NB4 (cell line): ENCODE measurements at regions not wholly inside any gene's neighbourhood (a gene's known extent, or its start where the extent isn't known, plus 50 kb on each side); places are given as distances from the start of the nearest gene placed in this dataset.

Experiments used
- DNase-seq: peaks from one replicate; pipeline ENCODE4 v3.0.0; 2010; ENCODE audit warnings: low read depth
- H3K4me3 ChIP-seq: one replicate; pipeline ENCODE4 v1.5.1; 2011; ENCODE audit warnings: mild to moderate bottlenecking, low read depth, low read length, moderate library complexity
- MYC ChIP-seq: IDR thresholded peaks from 2 replicates; pipeline ENCODE4 v1.6.1; 2011; ENCODE audit warnings: low read depth, low read length
- POLR2A ChIP-seq: IDR thresholded peaks from 2 replicates; pipeline ENCODE4 v1.6.1; 2011; ENCODE audit warnings: mild to moderate bottlenecking; ENCODE audit not compliant: insufficient read length; ENCODE audit errors: extremely low read depth
- TF ChIP-seq, protein P1 (sequence below): IDR thresholded peaks from 2 replicates; pipeline ENCODE4 v1.6.1; 2011; ENCODE audit warnings: low read depth, low read length
- TF ChIP-seq, protein P2 (sequence below): IDR thresholded peaks from one replicate; pipeline ENCODE4 v1.5.1; 2012; ENCODE audit warnings: low read depth, low read length

DNA sequence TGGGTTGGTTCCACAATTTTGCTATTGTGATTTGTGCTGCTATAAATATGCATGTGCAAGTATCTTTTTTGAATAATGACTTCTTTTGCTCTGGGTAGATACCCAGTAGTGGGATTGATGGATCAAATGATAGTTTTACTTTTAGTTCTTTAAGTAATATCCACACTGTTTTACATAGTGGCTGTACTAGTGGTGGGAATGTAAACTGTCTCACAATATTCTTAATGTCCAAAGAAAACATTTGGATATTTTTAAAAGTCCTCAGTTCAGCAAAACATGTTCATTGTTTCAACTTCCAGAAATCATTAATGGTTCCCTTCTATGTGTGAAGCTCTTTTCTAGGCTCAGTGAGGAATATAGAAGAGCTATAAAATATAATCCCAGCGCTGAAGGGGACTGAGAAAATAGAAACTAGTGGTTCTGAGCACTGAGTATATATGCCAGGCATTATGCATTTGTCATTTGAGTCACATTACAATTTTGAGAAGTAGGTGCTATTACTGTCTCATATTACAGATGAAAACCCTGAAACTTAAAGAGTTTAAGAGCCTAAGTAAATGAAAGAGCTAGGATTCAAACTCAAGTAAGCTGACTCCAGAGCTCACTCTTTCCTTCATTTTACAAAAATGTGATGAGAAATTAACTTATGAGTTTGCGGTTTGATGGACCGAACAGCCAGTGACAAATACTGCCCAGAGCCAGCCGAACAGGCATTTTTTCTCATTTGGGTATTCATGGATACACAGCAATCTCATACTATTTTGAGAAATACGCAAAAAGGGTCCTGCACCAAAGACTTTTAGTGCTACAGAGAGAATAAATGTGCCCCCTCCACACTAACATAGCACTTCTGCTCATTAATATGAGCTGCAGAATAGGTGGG lies 250.1 kb downstream of the TBX18 start:
- TF ChIP-seq MYC (no peak), POLR2A (no peak)
- TF ChIP-seq, protein P1, sequence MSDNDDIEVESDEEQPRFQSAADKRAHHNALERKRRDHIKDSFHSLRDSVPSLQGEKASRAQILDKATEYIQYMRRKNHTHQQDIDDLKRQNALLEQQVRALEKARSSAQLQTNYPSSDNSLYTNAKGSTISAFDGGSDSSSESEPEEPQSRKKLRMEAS, result no peak
- TF ChIP-seq, protein P2, sequence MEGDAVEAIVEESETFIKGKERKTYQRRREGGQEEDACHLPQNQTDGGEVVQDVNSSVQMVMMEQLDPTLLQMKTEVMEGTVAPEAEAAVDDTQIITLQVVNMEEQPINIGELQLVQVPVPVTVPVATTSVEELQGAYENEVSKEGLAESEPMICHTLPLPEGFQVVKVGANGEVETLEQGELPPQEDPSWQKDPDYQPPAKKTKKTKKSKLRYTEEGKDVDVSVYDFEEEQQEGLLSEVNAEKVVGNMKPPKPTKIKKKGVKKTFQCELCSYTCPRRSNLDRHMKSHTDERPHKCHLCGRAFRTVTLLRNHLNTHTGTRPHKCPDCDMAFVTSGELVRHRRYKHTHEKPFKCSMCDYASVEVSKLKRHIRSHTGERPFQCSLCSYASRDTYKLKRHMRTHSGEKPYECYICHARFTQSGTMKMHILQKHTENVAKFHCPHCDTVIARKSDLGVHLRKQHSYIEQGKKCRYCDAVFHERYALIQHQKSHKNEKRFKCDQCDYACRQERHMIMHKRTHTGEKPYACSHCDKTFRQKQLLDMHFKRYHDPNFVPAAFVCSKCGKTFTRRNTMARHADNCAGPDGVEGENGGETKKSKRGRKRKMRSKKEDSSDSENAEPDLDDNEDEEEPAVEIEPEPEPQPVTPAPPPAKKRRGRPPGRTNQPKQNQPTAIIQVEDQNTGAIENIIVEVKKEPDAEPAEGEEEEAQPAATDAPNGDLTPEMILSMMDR, result no peak
- H3K4me3 ChIP-seq, result no peak overlapping the region
- DNase-seq, result no peak

DNA sequence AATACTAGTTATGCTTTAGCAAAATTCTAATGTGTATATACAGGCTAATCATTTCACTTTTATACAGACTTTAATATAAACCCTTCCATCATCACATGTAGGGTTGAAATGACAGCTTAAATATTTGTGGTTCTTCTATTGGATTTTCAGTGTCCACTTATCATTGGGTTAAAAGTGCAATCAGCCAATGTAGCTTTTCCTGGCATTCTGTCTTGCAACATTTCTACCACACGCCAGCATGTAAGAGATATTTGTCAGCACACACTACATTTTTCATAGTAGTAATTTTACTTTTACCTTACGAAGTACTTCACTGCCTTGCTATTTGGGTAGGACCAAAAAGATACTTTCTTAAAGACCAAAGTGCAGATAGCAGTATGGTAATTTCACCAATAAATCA lies 252.0 kb downstream of the TBX18 start:
- H3K4me3 ChIP-seq, result no peak overlapping the region
- TF ChIP-seq MYC, result no peak
- TF ChIP-seq, protein P1, result no peak
- TF ChIP-seq, protein P2, result no peak
- TF ChIP-seq POLR2A, result no peak
- no peak for DNase-seq

DNA sequence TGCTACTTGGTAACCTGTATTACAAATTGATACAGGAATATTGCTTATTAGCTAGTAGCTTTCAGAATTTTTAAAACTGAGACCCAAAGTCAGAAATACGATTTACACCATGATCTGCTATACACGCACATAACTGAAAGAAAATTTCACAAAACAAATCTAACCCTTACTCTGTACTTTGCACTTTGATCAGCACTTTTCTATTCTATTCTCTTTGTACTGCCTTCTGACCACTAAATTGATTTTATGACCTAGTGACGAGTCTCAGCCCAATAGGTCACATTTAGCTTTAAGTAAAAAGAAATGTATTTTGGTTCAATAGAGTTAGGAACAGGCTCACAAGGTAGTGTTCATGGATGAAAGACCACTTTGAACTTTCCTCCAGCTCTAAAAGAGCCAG lies 252.5 kb downstream of the TBX18 start:
- H3K4me3 ChIP-seq, result no peak overlapping the region
- TF ChIP-seq POLR2A, result no peak
- TF ChIP-seq, protein P2, result no peak
- no peak for TF ChIP-seq MYC
- TF ChIP-seq, protein P1, result no peak
- DNase-seq, result no peak

DNA sequence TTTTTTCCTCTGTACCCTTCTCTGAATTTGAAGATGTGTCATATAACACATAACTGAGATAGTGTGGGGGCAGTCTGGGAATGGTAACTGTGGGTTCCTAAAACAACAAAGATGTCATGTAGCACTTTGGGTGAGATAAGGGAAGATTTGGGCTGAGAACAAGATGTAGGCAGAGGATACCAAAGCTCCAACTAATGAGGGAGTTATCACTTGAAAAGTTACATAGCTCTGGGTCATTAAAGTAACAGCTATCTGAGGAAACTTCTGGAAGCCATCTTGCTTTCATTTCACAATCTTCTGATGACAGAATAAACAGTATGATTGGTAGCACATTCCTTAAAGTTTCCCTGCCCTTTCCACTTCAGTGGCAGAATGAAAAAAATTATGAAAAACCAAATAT lies 255.4 kb downstream of the TBX18 start:
- DNase-seq, result no peak
- H3K4me3 ChIP-seq, result no peak overlapping the region
- TF ChIP-seq, protein P1, result no peak
- TF ChIP-seq, protein P2, result no peak
- TF ChIP-seq POLR2A, result no peak
- no peak for TF ChIP-seq MYC

DNA sequence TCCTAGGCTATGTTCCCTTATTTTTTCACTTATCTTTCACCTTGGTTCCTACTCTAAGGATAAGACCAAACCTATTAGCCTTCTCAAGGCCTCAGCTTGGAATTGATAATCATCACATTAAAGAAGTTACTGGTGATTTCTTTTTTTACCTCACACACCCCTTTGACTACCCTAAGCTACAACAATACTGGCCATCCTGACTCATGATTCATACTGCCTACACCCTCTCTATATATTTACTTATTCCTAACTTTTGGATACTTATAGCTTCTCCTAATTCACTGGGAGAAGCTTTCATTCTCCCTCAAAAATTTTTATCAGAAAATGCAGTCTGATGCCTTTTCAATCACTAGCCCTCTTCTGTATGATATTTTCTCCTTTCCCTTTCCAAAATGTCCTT lies 256.1 kb downstream of the TBX18 start:
- TF ChIP-seq, protein P2, result no peak
- TF ChIP-seq POLR2A (no peak), MYC (no peak)
- TF ChIP-seq, protein P1, result no peak
- DNase-seq, result no peak
- H3K4me3 ChIP-seq, result no peak overlapping the region
